ENCODE measurements at regions not wholly inside any gene's neighbourhood (a gene's known extent, or its start where the extent isn't known, plus 50 kb on each side); places are given as distances from the start of the nearest gene placed in this dataset.

GRCh38 chrX:39718981-39719380 lies 378.8 kb downstream of the BCOR start:
- TF ChIP-seq CTCF (IDR thresholded peaks at IDR 0.05; ENCODE audit: unreplicated experiment): no peak
- H3K4me1 Mint-ChIP-seq (ENCODE audit: low read depth, unreplicated experiment): no peaks in the 10 kb centered on the region
- peaks cover 27% of the 10 kb centered on the region for H3K27me3 Mint-ChIP-seq (ENCODE audit: unreplicated experiment)
- DNase-seq: no peak
- H3K27ac Mint-ChIP-seq (ENCODE audit: unreplicated experiment): no peak overlapping the region
- no peak overlapping the region for H3K4me3 Mint-ChIP-seq (ENCODE audit: low read depth, unreplicated experiment)
- no TSS peak for BruUV-seq (replicated peaks)
- no peaks in the 10 kb centered on the region for H3K9me3 Mint-ChIP-seq (ENCODE audit: low read depth, unreplicated experiment)
- CTCF ChIA-PET: no interaction called here
- no peaks in the 10 kb centered on the region for H3K36me3 Mint-ChIP-seq (ENCODE audit: insufficient read depth, unreplicated experiment)
- intact Hi-C loops (cut with micrococcal nuclease; ENCODE audit: unreplicated experiment): no loop called here

GRCh38 chrX:39720945-39721344 lies 376.8 kb downstream of the BCOR start:
- Mint-ChIP-seq H3K4me3 (ENCODE audit: low read depth, unreplicated experiment) (no peak overlapping the region), H3K4me1 (ENCODE audit: low read depth, unreplicated experiment) (no peaks in the 10 kb centered on the region), H3K27me3 (ENCODE audit: unreplicated experiment) (peaks cover 28% of the 10 kb centered on the region), H3K27ac (ENCODE audit: unreplicated experiment) (no peak overlapping the region), H3K36me3 (ENCODE audit: insufficient read depth, unreplicated experiment) (no peaks in the 10 kb centered on the region), H3K9me3 (ENCODE audit: low read depth, unreplicated experiment) (no peaks in the 10 kb centered on the region)
- no peak for DNase-seq
- TF ChIP-seq CTCF (IDR thresholded peaks at IDR 0.05; ENCODE audit: unreplicated experiment): no peak
- CTCF ChIA-PET: no interaction called here
- intact Hi-C loops (cut with micrococcal nuclease; ENCODE audit: unreplicated experiment): no loop called here
- no TSS peak for BruUV-seq (replicated peaks)

- no peak overlapping the region for H3K27ac Mint-ChIP-seq (ENCODE audit: unreplicated experiment)
- H3K4me1 Mint-ChIP-seq (ENCODE audit: low read depth, unreplicated experiment): no peaks in the 10 kb centered on the region
- no peak for DNase-seq
- H3K27me3 Mint-ChIP-seq (ENCODE audit: unreplicated experiment): peaks cover 28% of the 10 kb centered on the region
- CTCF ChIA-PET: no interaction called here
- TF ChIP-seq CTCF (IDR thresholded peaks at IDR 0.05; ENCODE audit: unreplicated experiment): no peak
- H3K36me3 Mint-ChIP-seq (ENCODE audit: insufficient read depth, unreplicated experiment): no peaks in the 10 kb centered on the region
- no peaks in the 10 kb centered on the region for H3K9me3 Mint-ChIP-seq (ENCODE audit: low read depth, unreplicated experiment)
- H3K4me3 Mint-ChIP-seq (ENCODE audit: low read depth, unreplicated experiment): no peak overlapping the region
- intact Hi-C loops (cut with micrococcal nuclease; ENCODE audit: unreplicated experiment): no loop called here
- BruUV-seq (replicated peaks): no TSS peak
Measured at GRCh38 chrX:39721566-39722279, 376.0 kb downstream of the BCOR start.

- Mint-ChIP-seq H3K36me3 (ENCODE audit: insufficient read depth, unreplicated experiment) (no peaks in the 10 kb centered on the region), H3K9me3 (ENCODE audit: low read depth, unreplicated experiment) (no peaks in the 10 kb centered on the region), H3K27ac (ENCODE audit: unreplicated experiment) (no peak overlapping the region), H3K4me1 (ENCODE audit: low read depth, unreplicated experiment) (no peaks in the 10 kb centered on the region), H3K27me3 (ENCODE audit: unreplicated experiment) (peaks cover 28% of the 10 kb centered on the region), H3K4me3 (ENCODE audit: low read depth, unreplicated experiment) (no peak overlapping the region)
- DNase-seq: no peak
- intact Hi-C loops (cut with micrococcal nuclease; ENCODE audit: unreplicated experiment): no loop called here
- CTCF ChIA-PET: no interaction called here
- no peak for TF ChIP-seq CTCF (IDR thresholded peaks at IDR 0.05; ENCODE audit: unreplicated experiment)
- no TSS peak for BruUV-seq (replicated peaks)
Measured at GRCh38 chrX:39724544-39724943, 373.2 kb downstream of the BCOR start.

All from Calu3 (cell line).